HCT116 (cell line): ENCODE measurements at regions not wholly inside any gene's neighbourhood (a gene's known extent, or its start where the extent isn't known, plus 50 kb on each side); places are given as distances from the start of the nearest gene placed in this dataset.

ENCODE experiments used
- CTCF ChIP-seq, 3 experiments: fragments of 200-600 bp in 1 of 3; sonication (generic) in 1 of 3; IDR thresholded peaks in 2 of 3; conservative IDR thresholded peaks in 1 of 3; 2 replicates each; pipeline ENCODE4 v1.5.1; 2012 to 2017; ENCODE audit warnings: low read depth in 2 of 3, low read length in 2 of 3, antibody characterized with exemption in 1 of 3, borderline replicate concordance in 1 of 3, control low read depth in 1 of 3, mild to moderate bottlenecking in 1 of 3, mixed read lengths in 1 of 3, mixed run types in 1 of 3, moderate library complexity in 1 of 3; ENCODE audit not compliant: insufficient read depth in 1 of 3
- EZH2phosphoT487 ChIP-seq: fragments of 200-600 bp; IDR thresholded peaks from 2 replicates; pipeline ENCODE4 v1.6.1; 2018; ENCODE audit warnings: antibody characterized with exemption, borderline replicate concordance
- JUND ChIP-seq: IDR thresholded peaks from 2 replicates; pipeline ENCODE4 v1.6.1; 2012
- POLR2A ChIP-seq: IDR thresholded peaks from 2 replicates; pipeline ENCODE4 v1.7.0; 2011; ENCODE audit warnings: borderline replicate concordance; ENCODE audit not compliant: insufficient read depth, insufficient read length; ENCODE audit errors: extremely low read depth

DNA sequence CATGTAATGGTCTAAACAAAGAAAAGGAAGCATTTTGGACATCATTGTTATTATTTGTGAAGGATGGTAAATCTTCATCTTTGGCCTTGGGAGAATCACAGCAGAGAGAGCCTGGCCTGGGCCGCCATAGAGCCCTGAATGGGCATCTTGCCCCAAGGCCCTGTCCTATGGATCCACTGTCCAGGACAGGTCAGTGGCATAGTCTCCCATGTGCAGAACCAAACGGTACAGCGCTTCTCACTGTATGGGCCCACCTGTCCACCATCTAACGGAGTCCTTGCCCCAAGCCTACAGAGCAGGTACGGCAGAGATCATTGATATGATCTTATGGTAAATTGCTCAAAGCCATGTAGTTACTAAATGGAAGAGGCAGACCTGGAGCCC is 185.7 kb downstream of the FOXD2 start:
- TF ChIP-seq JUND (no peak), EZH2phosphoT487 (no peak), CTCF (IDR thresholded peaks at IDR 0.05 in 2 of 3, conservative IDR thresholded peaks at IDR 0.05 in 1 of 3; ENCODE audit: borderline replicate concordance in 1 of 3, insufficient read depth in 1 of 3, low read depth in 2 of 3, low read length in 2 of 3) (no peak), POLR2A (no peak)
